Lower lobe of right lung (tissue), 2 donors: ENCODE measurements at regions not wholly inside any gene's neighbourhood (a gene's known extent, or its start where the extent isn't known, plus 50 kb on each side); places are given as distances from the start of the nearest gene placed in this dataset.

Experiments used
- ATAC-seq, 2 donors: fragments of 200-7000 bp; cut with Tn5 transposase; one replicate each; pipeline ENCODE4 v1.9.1; 2020 to 2022; ENCODE audit warnings: mild to moderate bottlenecking in 2 of 2, moderate library complexity in 2 of 2
- DNase-seq: peaks from one replicate; pipeline ENCODE4 v3.0.0-alpha.2; 2020
- H3K27ac ChIP-seq: fragments of 200-600 bp; one replicate; pipeline ENCODE4 v1.8.0; 2022
- H3K27me3 ChIP-seq: fragments of 200-600 bp; one replicate; pipeline ENCODE4 v1.8.0; 2022; ENCODE audit warnings: low read depth
- H3K36me3 ChIP-seq: fragments of 200-600 bp; one replicate; pipeline ENCODE4 v1.8.0; 2022; ENCODE audit warnings: mild to moderate bottlenecking
- H3K4me1 ChIP-seq: fragments of 200-600 bp; one replicate; pipeline ENCODE4 v1.8.0; 2022
- H3K4me3 ChIP-seq: fragments of 200-600 bp; one replicate; pipeline ENCODE4 v1.8.0; 2022; ENCODE audit warnings: mild to moderate bottlenecking
- H3K9me3 ChIP-seq: fragments of 200-600 bp; one replicate; pipeline ENCODE4 v1.8.0; 2022
- CTCF ChIP-seq: fragments of 200-600 bp; IDR thresholded peaks from one replicate; pipeline ENCODE4 v1.8.0; 2022; ENCODE audit warnings: antibody characterized with exemption, mild to moderate bottlenecking
- intact Hi-C: fragments of 100-400 bp; cut with DNase I; formaldehyde crosslinking; loops from one replicate; pipeline ENCODE4 v1.11.0; 2022
- donor health status: DM: no; HTN: yes; CAD: no; lungs with severe emphysema.

- intact Hi-C loops, result no loop called here
- H3K4me1 ChIP-seq, result no peaks in the 10 kb centered on the region
- DNase-seq, result no peak
- no peak overlapping the region for H3K27ac ChIP-seq
- no peaks in the 10 kb centered on the region for H3K9me3 ChIP-seq
- no peak for TF ChIP-seq CTCF
- no peak overlapping the region for H3K4me3 ChIP-seq
- ATAC-seq, result no peak
- no peaks in the 10 kb centered on the region for H3K27me3 ChIP-seq
- H3K36me3 ChIP-seq, result no peaks in the 10 kb centered on the region
Measured at GRCh38 chr7:81616951-81617350, 152.9 kb downstream of the HGF start.

GRCh38 chr7:81611805-81612204 lies 158.0 kb downstream of the HGF start:
- no peak for TF ChIP-seq CTCF
- H3K27me3 ChIP-seq, result no peaks in the 10 kb centered on the region
- no peak for DNase-seq
- intact Hi-C loops, result no loop called here
- no peaks in the 10 kb centered on the region for H3K4me1 ChIP-seq
- H3K4me3 ChIP-seq, result no peak overlapping the region
- no peak for ATAC-seq
- H3K36me3 ChIP-seq, result no peaks in the 10 kb centered on the region
- no peak overlapping the region for H3K27ac ChIP-seq
- H3K9me3 ChIP-seq, result no peaks in the 10 kb centered on the region

GRCh38 chr7:81611040-81611439 lies 158.8 kb downstream of the HGF start:
- no peak for ATAC-seq
- no peaks in the 10 kb centered on the region for H3K4me1 ChIP-seq
- no peak overlapping the region for H3K4me3 ChIP-seq
- H3K9me3 ChIP-seq, result no peaks in the 10 kb centered on the region
- TF ChIP-seq CTCF, result no peak
- no peaks in the 10 kb centered on the region for H3K36me3 ChIP-seq
- no peak overlapping the region for H3K27ac ChIP-seq
- DNase-seq, result no peak
- intact Hi-C loops, result no loop called here
- no peaks in the 10 kb centered on the region for H3K27me3 ChIP-seq

GRCh38 chr7:81608748-81609382 lies 161.0 kb downstream of the HGF start:
- Histone ChIP-seq H3K9me3 (no peaks in the 10 kb centered on the region), H3K4me1 (no peaks in the 10 kb centered on the region), H3K4me3 (no peak overlapping the region), H3K36me3 (no peaks in the 10 kb centered on the region), H3K27me3 (no peaks in the 10 kb centered on the region), H3K27ac (no peak overlapping the region)
- DNase-seq, result no peak
- no peak for TF ChIP-seq CTCF
- intact Hi-C loops, result no loop called here
- ATAC-seq, result no peak

GRCh38 chr7:81607987-81608386 lies 161.9 kb downstream of the HGF start:
- H3K36me3 ChIP-seq, result no peaks in the 10 kb centered on the region
- no peak for TF ChIP-seq CTCF
- ATAC-seq (no peak), DNase-seq (no peak)
- no peak overlapping the region for H3K27ac ChIP-seq
- no peaks in the 10 kb centered on the region for H3K27me3 ChIP-seq
- no peak overlapping the region for H3K4me3 ChIP-seq
- intact Hi-C loops, result no loop called here
- no peaks in the 10 kb centered on the region for H3K9me3 ChIP-seq
- H3K4me1 ChIP-seq, result no peaks in the 10 kb centered on the region
